SHP77 (cell line): ENCODE measurements at regions not wholly inside any gene's neighbourhood (a gene's known extent, or its start where the extent isn't known, plus 50 kb on each side); places are given as distances from the start of the nearest gene placed in this dataset.

ENCODE experiments used
- DNase-seq, 2 experiments: peaks; one replicate each; lab custom pipeline; 2025; lab: John Stamatoyannopoulos, UW

- DNase-seq, result no peak
Measured at GRCh38 chr2:196224756-196225155, 53.4 kb upstream of the STK17B start.

GRCh38 chr2:196225213-196225612, 53.8 kb upstream of the STK17B start:
- no peak for DNase-seq

GRCh38 chr2:196226058-196226706, 54.8 kb upstream of the STK17B start:
- no peak for DNase-seq

GRCh38 chr2:196226707-196227065, 55.3 kb upstream of the STK17B start:
- no peak for DNase-seq

- no peak for DNase-seq
Measured at GRCh38 chr2:196229013-196229412, 57.6 kb upstream of the STK17B start.

GRCh38 chr2:196230061-196230854, 58.9 kb upstream of the STK17B start:
- no peak for DNase-seq

GRCh38 chr2:196233021-196233804, 61.8 kb upstream of the STK17B start:
- no peak for DNase-seq

GRCh38 chr2:196233805-196234475, 62.6 kb upstream of the STK17B start:
- no peak for DNase-seq

- DNase-seq, result no peak
Measured at GRCh38 chr2:196234672-196235071, 63.3 kb upstream of the STK17B start.

GRCh38 chr2:196238836-196239380, 67.5 kb upstream of the STK17B start:
- DNase-seq, result no peak

GRCh38 chr2:196239622-196240587, 68.5 kb upstream of the STK17B start:
- no peak for DNase-seq

GRCh38 chr2:196241175-196241574, 69.8 kb upstream of the STK17B start:
- DNase-seq, result no peak

- no peak for DNase-seq
Measured at GRCh38 chr2:196242131-196242620, 70.8 kb upstream of the STK17B start.

GRCh38 chr2:196244516-196244915, 73.1 kb upstream of the STK17B start:
- no peak for DNase-seq

- no peak for DNase-seq
Measured at GRCh38 chr2:196244966-196245365, 73.6 kb upstream of the STK17B start.

- DNase-seq, result no peak
Measured at GRCh38 chr2:196245378-196246140, 74.2 kb upstream of the STK17B start.

- no peak for DNase-seq
Measured at GRCh38 chr2:196247114-196247975, 76.0 kb upstream of the STK17B start.

GRCh38 chr2:196247976-196248280, 76.5 kb upstream of the STK17B start:
- DNase-seq, result no peak

- no peak for DNase-seq
Measured at GRCh38 chr2:196248467-196249094, 77.2 kb upstream of the STK17B start.
